Liver (tissue), 8 donors: ENCODE measurements at regions not wholly inside any gene's neighbourhood (a gene's known extent, or its start where the extent isn't known, plus 50 kb on each side); places are given as distances from the start of the nearest gene placed in this dataset.
"Not testable (repeated sequence)": the region's sequence is repeated elsewhere in the genome, so short reads cannot be mapped to it uniquely, and the experiment has no call there.

Source experiments
- DNase-seq: peaks from one replicate; pipeline ENCODE4 v3.0.0-alpha.2; 2017; ENCODE audit warnings: low spot score
- H3K27ac ChIP-seq, 2 donors: one replicate each; pipeline ENCODE4 v1.7.0; 2013; ENCODE audit warnings: inconsistent platforms in 2 of 2, low read length in 2 of 2, control low read depth in 1 of 2, low read depth in 1 of 2, mild to moderate bottlenecking in 1 of 2
- H3K27me3 ChIP-seq, 4 donors: one replicate each; pipeline versions ENCODE4 v1.6.1 to v1.7.0; 2013; ENCODE audit warnings: low read length in 3 of 4, inconsistent platforms in 1 of 4, mild to moderate bottlenecking in 1 of 4, moderate library complexity in 1 of 4; ENCODE audit not compliant: control insufficient read depth in 4 of 4, insufficient read depth in 4 of 4
- H3K36me3 ChIP-seq, 4 donors: one replicate each; pipeline versions ENCODE4 v1.6.1 to v1.7.0; 2013; ENCODE audit warnings: low read length in 3 of 4, mild to moderate bottlenecking in 3 of 4, low read depth in 1 of 4, moderate library complexity in 1 of 4; ENCODE audit not compliant: control insufficient read depth in 4 of 4, insufficient read depth in 3 of 4
- H3K4me1 ChIP-seq, 4 donors: one replicate each; pipeline versions ENCODE4 v1.6.1 to v1.7.0; 2013; ENCODE audit warnings: low read length in 3 of 4, mild to moderate bottlenecking in 3 of 4, moderate library complexity in 1 of 4; ENCODE audit not compliant: control insufficient read depth in 4 of 4, insufficient read depth in 4 of 4
- H3K4me3 ChIP-seq, 3 donors: one replicate each; pipeline versions ENCODE4 v1.6.1 to v1.7.0; 2013; ENCODE audit warnings: low read length in 3 of 3, control low read depth in 1 of 3, low read depth in 1 of 3, mild to moderate bottlenecking in 1 of 3
- H3K9ac ChIP-seq, 2 donors: one replicate each; pipeline ENCODE4 v1.7.0; 2013; ENCODE audit warnings: low read length in 2 of 2, mild to moderate bottlenecking in 2 of 2, moderate library complexity in 2 of 2, control low read depth in 1 of 2, low read depth in 1 of 2
- H3K9me3 ChIP-seq, 4 donors: one replicate each; pipeline versions ENCODE4 v1.6.1 to v1.7.0; 2013; ENCODE audit warnings: low read length in 3 of 4; ENCODE audit not compliant: control insufficient read depth in 4 of 4
- EGR1 ChIP-seq, 2 donors: IDR thresholded peaks; 2 replicates each; pipeline ENCODE4 v1.6.1; 2016 to 2018; ENCODE audit warnings: antibody characterized with exemption in 2 of 2, low read depth in 2 of 2
- GABPA ChIP-seq, 2 donors: IDR thresholded peaks in 1 of 2; conservative IDR thresholded peaks in 1 of 2; 2 replicates each; pipeline ENCODE4 v1.6.1; 2016; ENCODE audit warnings: antibody characterized with exemption in 2 of 2, mild to moderate bottlenecking in 1 of 2, moderate library complexity in 1 of 2
- HNF4A ChIP-seq, 2 donors: conservative IDR thresholded peaks; 2 replicates each; pipeline ENCODE4 v1.6.1; 2016; ENCODE audit warnings: antibody characterized with exemption in 2 of 2, mild to moderate bottlenecking in 2 of 2
- HNF4G ChIP-seq: IDR thresholded peaks from 2 replicates; pipeline ENCODE4 v1.6.1; 2016; ENCODE audit warnings: antibody characterized with exemption
- JUND ChIP-seq, 2 donors: IDR thresholded peaks; 2 replicates each; pipeline ENCODE4 v1.6.1; 2016; ENCODE audit warnings: antibody characterized with exemption in 2 of 2
- RXRA ChIP-seq, 2 donors: IDR thresholded peaks; 2 replicates each; pipeline ENCODE4 v1.6.1; 2017 to 2018; ENCODE audit warnings: antibody characterized with exemption in 2 of 2, mild to moderate bottlenecking in 1 of 2
- TAF1 ChIP-seq: conservative IDR thresholded peaks from 2 replicates; pipeline ENCODE4 v1.6.1; 2016; ENCODE audit warnings: antibody characterized with exemption, mild to moderate bottlenecking
- whole genome bisulfite sequencing: extraction: QIAGEN DNeasy Blood & Tissue Kit; methylation state at CpG from one replicate; pipeline ENCODE4 v1.1.7; 2013; 5-methylcytosine and 5-hydroxymethylcytosine counted together
- TF ChIP-seq, protein P1 (sequence below): fragments of 150-350 bp; IDR thresholded peaks from 2 replicates; pipeline ENCODE4 v1.5.1; 2017; ENCODE audit warnings: improper control_type of control experiment, low read depth, low read length; ENCODE audit not compliant: missing input control
- donor health status: healthy.
- donor health status: healthy.
- donor health status: healthy.
- donor health status: healthy.
- donor health status: healthy.

DNA sequence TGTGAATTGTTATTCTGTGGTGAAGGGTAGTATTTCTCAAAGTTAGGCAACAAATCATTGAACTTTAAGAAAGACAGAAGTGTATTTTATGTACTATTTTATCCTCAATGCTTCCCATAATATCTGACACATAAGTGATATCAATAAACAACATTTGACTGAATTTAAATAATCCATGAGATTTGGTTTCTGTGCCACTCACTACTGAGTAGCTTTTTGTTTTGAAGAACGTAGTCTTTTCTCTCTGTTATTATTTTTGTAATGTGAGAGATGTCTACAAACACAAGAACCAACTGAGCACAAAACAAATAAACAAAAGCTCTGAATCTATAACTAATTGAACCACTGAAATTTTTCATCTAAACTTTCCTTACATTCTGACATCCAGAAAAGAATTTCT, 401.2 kb downstream of the CHL1 start:
- not testable (repeated sequence) for H3K27me3 ChIP-seq

DNA sequence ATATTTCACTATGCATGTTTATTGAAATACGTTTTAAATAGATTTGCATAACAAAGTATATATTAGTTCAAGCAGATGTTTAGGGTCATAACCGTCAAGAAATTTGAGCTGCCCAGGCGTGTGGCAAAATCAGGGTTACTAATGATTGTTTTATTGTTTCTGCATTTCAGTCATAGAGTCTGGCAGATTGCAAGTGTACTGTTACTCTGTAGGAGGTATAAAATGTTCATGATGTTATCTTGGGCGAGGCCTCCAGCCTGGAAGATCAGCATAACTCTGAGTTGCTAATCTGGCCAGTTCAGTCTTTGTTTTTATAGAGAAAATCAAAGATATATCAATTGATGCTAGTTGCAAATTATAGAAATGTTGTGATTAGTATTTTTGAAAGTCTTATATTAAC, 410.9 kb downstream of the CHL1 start:
- H3K9me3 ChIP-seq, DNase-seq, H3K27ac ChIP-seq, H3K36me3 ChIP-seq, H3K4me1 ChIP-seq, H3K4me3 ChIP-seq, H3K9ac ChIP-seq, H3K27me3 ChIP-seq: not testable (repeated sequence)
- WGBS, result 56% methylated on average over 4 of the region's 4 CpGs

More for the DNA sequence above, 401.2 kb downstream of the CHL1 start:
- DNase-seq, H3K9me3 ChIP-seq, H3K4me1 ChIP-seq, H3K36me3 ChIP-seq, H3K4me3 ChIP-seq, H3K9ac ChIP-seq, H3K27ac ChIP-seq: not testable (repeated sequence)
- 47% methylated on average over 1 of the region's 1 CpG for WGBS

GRCh38 chr3:621714-622113, 425.2 kb downstream of the CHL1 start:
- no peaks in the 10 kb centered on the region for H3K4me1 ChIP-seq
- no peaks in the 10 kb centered on the region for H3K27me3 ChIP-seq
- DNase-seq, result no peak
- H3K9ac ChIP-seq, result no peak overlapping the region
- no peaks in the 10 kb centered on the region for H3K36me3 ChIP-seq
- no peak overlapping the region for H3K27ac ChIP-seq
- no peaks in the 10 kb centered on the region for H3K9me3 ChIP-seq
- TF ChIP-seq HNF4G, result no peak
- no peak for TF ChIP-seq TAF1
- no peak for TF ChIP-seq HNF4A (conservative IDR thresholded peaks at IDR 0.05)
- H3K4me3 ChIP-seq, result no peak overlapping the region

- Histone ChIP-seq H3K9me3 (no peaks in the 10 kb centered on the region), H3K4me1 (no peaks in the 10 kb centered on the region), H3K36me3 (no peaks in the 10 kb centered on the region), H3K4me3 (no peak overlapping the region), H3K9ac (no peak overlapping the region), H3K27ac (no peak overlapping the region), H3K27me3 (no peaks in the 10 kb centered on the region)
- TF ChIP-seq, protein P1, sequence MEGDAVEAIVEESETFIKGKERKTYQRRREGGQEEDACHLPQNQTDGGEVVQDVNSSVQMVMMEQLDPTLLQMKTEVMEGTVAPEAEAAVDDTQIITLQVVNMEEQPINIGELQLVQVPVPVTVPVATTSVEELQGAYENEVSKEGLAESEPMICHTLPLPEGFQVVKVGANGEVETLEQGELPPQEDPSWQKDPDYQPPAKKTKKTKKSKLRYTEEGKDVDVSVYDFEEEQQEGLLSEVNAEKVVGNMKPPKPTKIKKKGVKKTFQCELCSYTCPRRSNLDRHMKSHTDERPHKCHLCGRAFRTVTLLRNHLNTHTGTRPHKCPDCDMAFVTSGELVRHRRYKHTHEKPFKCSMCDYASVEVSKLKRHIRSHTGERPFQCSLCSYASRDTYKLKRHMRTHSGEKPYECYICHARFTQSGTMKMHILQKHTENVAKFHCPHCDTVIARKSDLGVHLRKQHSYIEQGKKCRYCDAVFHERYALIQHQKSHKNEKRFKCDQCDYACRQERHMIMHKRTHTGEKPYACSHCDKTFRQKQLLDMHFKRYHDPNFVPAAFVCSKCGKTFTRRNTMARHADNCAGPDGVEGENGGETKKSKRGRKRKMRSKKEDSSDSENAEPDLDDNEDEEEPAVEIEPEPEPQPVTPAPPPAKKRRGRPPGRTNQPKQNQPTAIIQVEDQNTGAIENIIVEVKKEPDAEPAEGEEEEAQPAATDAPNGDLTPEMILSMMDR, result no peak
- TF ChIP-seq GABPA (IDR thresholded peaks at IDR 0.05 in 1 of 2, conservative IDR thresholded peaks at IDR 0.05 in 1 of 2) (no peak), EGR1 (IDR thresholded peaks at IDR 0.05; ENCODE audit: low read depth in 2 of 2) (no peak), RXRA (IDR thresholded peaks at IDR 0.05) (no peak), JUND (IDR thresholded peaks at IDR 0.05) (no peak)
- 85% methylated on average over 7 of the region's 7 CpGs for WGBS
- no peak for DNase-seq
These were observed 425.8 kb downstream of the CHL1 start for GRCh38 chr3:622314-622713.
